H1 (cell line): ENCODE measurements at regions not wholly inside any gene's neighbourhood (a gene's known extent, or its start where the extent isn't known, plus 50 kb on each side); places are given as distances from the start of the nearest gene placed in this dataset.

ENCODE experiments used
- CTCF ChIA-PET: fragments of 300-600 bp; sonication (Branson Sonifier 250); formaldehyde crosslinking; loops from one replicate; lab custom pipeline; 2021; ENCODE audit not compliant: partially characterized antibody; lab: Charles Lee
- POLR2A ChIA-PET: fragments of 300-600 bp; sonication (Branson Sonifier 250); formaldehyde crosslinking; loops from one replicate; lab custom pipeline; 2021; ENCODE audit warnings: inconsistent platforms; ENCODE audit not compliant: partially characterized antibody; lab: Charles Lee
- DNase-seq, 2 experiments: peaks; one replicate each; pipeline versions ENCODE4 v3.0.0 to v3.0.0-alpha.2; 2010 to 2022; ENCODE audit warnings: low spot score in 2 of 2, low read depth in 1 of 2, mixed read lengths in 1 of 2
- FAIRE-seq: peaks from 2 replicates; lab custom pipeline; 2011; peaks lifted over from hg19 to GRCh38; lab: Jason Lieb, UNC
- H2AFZ ChIP-seq: 2 replicates; pipeline ENCODE4 v1.8.1; 2012; ENCODE audit warnings: low read length, inconsistent platforms
- H2AK5ac ChIP-seq: 2 replicates; pipeline ENCODE4 v1.6.1; 2013; ENCODE audit warnings: low read depth, low read length
- H2BK120ac ChIP-seq: replicated peaks from 2 replicates; pipeline ENCODE3; 2013; ENCODE audit warnings: low read depth, low read length, inconsistent platforms
- H2BK12ac ChIP-seq: 2 replicates; pipeline ENCODE4 v1.6.1; 2013; ENCODE audit warnings: low read depth, low read length
- H2BK15ac ChIP-seq: 2 replicates; pipeline ENCODE4 v1.6.1; 2013; ENCODE audit warnings: low read length
- H2BK20ac ChIP-seq: 2 replicates; pipeline ENCODE4 v1.6.1; 2013; ENCODE audit warnings: low read length
- H2BK5ac ChIP-seq: 2 replicates; pipeline ENCODE4 v1.6.1; 2013; ENCODE audit warnings: low read depth, low read length
- H3K14ac ChIP-seq: 2 replicates; pipeline ENCODE4 v1.6.1; 2013; ENCODE audit warnings: inconsistent platforms; ENCODE audit not compliant: insufficient read length
- H3K18ac ChIP-seq: 2 replicates; pipeline ENCODE4 v1.6.1; 2013; ENCODE audit warnings: low read length; ENCODE audit errors: extremely low read depth
- H3K23ac ChIP-seq: 2 replicates; pipeline ENCODE4 v1.6.1; 2013; ENCODE audit warnings: inconsistent platforms; ENCODE audit not compliant: insufficient read length
- H3K23me2 ChIP-seq: 2 replicates; pipeline ENCODE4 v1.6.1; 2013; ENCODE audit warnings: low read depth, low read length
- H3K27ac ChIP-seq: 2 replicates; pipeline ENCODE4 v1.6.1; 2011; ENCODE audit warnings: low read depth, low read length, inconsistent platforms
- H3K27me3 ChIP-seq, 4 experiments: replicated peaks in 1 of 4; 1 replicate in 1 of 4; 2 replicates in 3 of 4; pipeline versions ENCODE4 v1.6.1 to v1.8.1; 2011 to 2013; ENCODE audit warnings: low read length in 3 of 4, mild to moderate bottlenecking in 3 of 4, inconsistent platforms in 2 of 4, mixed read lengths in 2 of 4, moderate library complexity in 1 of 4; ENCODE audit not compliant: control insufficient read depth in 3 of 4, insufficient read depth in 3 of 4; ENCODE audit errors: extremely low read depth in 1 of 4
- H3K36me3 ChIP-seq, 4 experiments: 2 replicates each; pipeline versions ENCODE4 v1.6.1 to v1.8.1; 2011 to 2013; ENCODE audit warnings: mild to moderate bottlenecking in 4 of 4, low read length in 3 of 4, moderate library complexity in 2 of 4, control low read depth in 1 of 4, inconsistent platforms in 1 of 4; ENCODE audit not compliant: insufficient read depth in 4 of 4, control insufficient read depth in 2 of 4
- H3K4ac ChIP-seq: replicated peaks from 2 replicates; pipeline ENCODE3; 2013; ENCODE audit warnings: low read length, low read depth, mixed read lengths, inconsistent platforms; ENCODE audit not compliant: insufficient read length
- H3K4me1 ChIP-seq, 4 experiments: replicated peaks in 1 of 4; 1 replicate in 1 of 4; 2 replicates in 3 of 4; pipeline versions ENCODE4 v1.6.1 to v1.8.1; 2011 to 2013; ENCODE audit warnings: low read length in 3 of 4, inconsistent platforms in 2 of 4, mixed read lengths in 1 of 4; ENCODE audit not compliant: insufficient read depth in 4 of 4, control insufficient read depth in 3 of 4
- H3K4me2 ChIP-seq, 2 experiments: 2 replicates each; pipeline versions ENCODE4 v1.6.1 to v1.8.1; 2011 to 2013; ENCODE audit warnings: low read depth in 2 of 2, low read length in 2 of 2, control low read depth in 1 of 2, inconsistent platforms in 1 of 2, mild to moderate bottlenecking in 1 of 2; ENCODE audit not compliant: insufficient read depth in 1 of 2
- H3K4me3 ChIP-seq, 4 experiments: fragments of 200-600, 300-600 bp in 1 of 4; sonication (generic), shearing (Covaris generic), sonication (Bioruptor Twin) in 1 of 4; 2 replicates each; pipeline versions ENCODE4 v1.5.1 to v1.8.1; 2011 to 2016; ENCODE audit warnings: low read length in 4 of 4, low read depth in 3 of 4, control low read depth in 2 of 4, inconsistent platforms in 2 of 4, mild to moderate bottlenecking in 2 of 4, mixed read lengths in 1 of 4, moderate library complexity in 1 of 4; ENCODE audit not compliant: insufficient read depth in 2 of 4; ENCODE audit errors: extremely low read depth in 1 of 4
- H3K56ac ChIP-seq: replicated peaks from 2 replicates; pipeline ENCODE3; 2013; ENCODE audit warnings: low read depth, mild to moderate bottlenecking, mixed read lengths, low read length, inconsistent platforms; ENCODE audit not compliant: insufficient read length
- H3K79me1 ChIP-seq: 2 replicates; pipeline ENCODE4 v1.6.1; 2013; ENCODE audit warnings: low read depth, low read length, control low read depth
- H3K79me2 ChIP-seq, 2 experiments: 2 replicates each; pipeline versions ENCODE4 v1.6.1 to v1.8.1; 2012 to 2013; ENCODE audit warnings: low read length in 2 of 2, mild to moderate bottlenecking in 2 of 2, inconsistent platforms in 1 of 2; ENCODE audit not compliant: insufficient read depth in 2 of 2, control insufficient read depth in 1 of 2
- H3K9ac ChIP-seq, 4 experiments: replicated peaks in 1 of 4; 1 replicate in 1 of 4; 2 replicates in 3 of 4; pipeline versions ENCODE4 v1.6.1 to v1.8.1; 2011 to 2013; ENCODE audit warnings: low read depth in 3 of 4, low read length in 3 of 4, control low read depth in 2 of 4, mild to moderate bottlenecking in 2 of 4, moderate library complexity in 2 of 4, inconsistent platforms in 1 of 4; ENCODE audit errors: extremely low read depth in 1 of 4
- H3K9me3 ChIP-seq, 2 experiments: 2 replicates each; pipeline versions ENCODE4 v1.6.1 to v1.8.1; 2012 to 2013; ENCODE audit warnings: mild to moderate bottlenecking in 2 of 2, moderate library complexity in 2 of 2, control low read depth in 1 of 2, inconsistent platforms in 1 of 2, low read depth in 1 of 2, low read length in 1 of 2, mixed read lengths in 1 of 2; ENCODE audit not compliant: insufficient read depth in 2 of 2
- H4K20me1 ChIP-seq, 2 experiments: replicated peaks in 1 of 2; 2 replicates each; pipeline versions ENCODE3 to v1.8.1; 2011 to 2013; ENCODE audit warnings: inconsistent platforms in 2 of 2, low read length in 2 of 2, mild to moderate bottlenecking in 1 of 2; ENCODE audit not compliant: insufficient read depth in 2 of 2, control insufficient read depth in 1 of 2
- H4K5ac ChIP-seq: 2 replicates; pipeline ENCODE4 v1.6.1; 2013; ENCODE audit warnings: low read length, low read depth, mixed read lengths, inconsistent platforms; ENCODE audit not compliant: insufficient read length
- H4K8ac ChIP-seq: 2 replicates; pipeline ENCODE4 v1.8.0; 2013; ENCODE audit warnings: mild to moderate bottlenecking, moderate library complexity, low read length, inconsistent platforms; ENCODE audit not compliant: insufficient read depth; ENCODE audit errors: extremely low read depth
- H4K91ac ChIP-seq: replicated peaks from 2 replicates; pipeline ENCODE3; 2013; ENCODE audit warnings: low read length, mixed read lengths, inconsistent platforms; ENCODE audit not compliant: insufficient read length
- EGR1 ChIP-seq: IDR thresholded peaks from 2 replicates; pipeline ENCODE4 v1.6.1; 2011; ENCODE audit warnings: low read depth, low read length, borderline replicate concordance
- POU5F1 ChIP-seq: IDR thresholded peaks from 2 replicates; pipeline ENCODE4 v1.6.1; 2011; ENCODE audit warnings: low read depth, mild to moderate bottlenecking, low read length, moderate library complexity
- TAF1 ChIP-seq: IDR thresholded peaks from 2 replicates; pipeline ENCODE4 v1.6.1; 2011; ENCODE audit warnings: mild to moderate bottlenecking, low read depth, low read length
- WGBS, 2 experiments: shearing (Covaris generic) in 1 of 2; methylation state at CpG; one replicate each; pipeline versions ENCODE4 v1.1.6 to v1.1.7; 2013 to 2015; ENCODE audit warnings: low lambda C conversion rate in 2 of 2, mixed read lengths in 2 of 2, inconsistent platforms in 1 of 2, low coverage in 1 of 2, missing lambda C conversion rate in 1 of 2; ENCODE audit not compliant: insufficient replicate concordance in 2 of 2, insufficient coverage in 1 of 2, insufficient read length in 1 of 2; ENCODE audit errors: extremely low coverage in 1 of 2, missing lambda C conversion rate in 1 of 2; 5-methylcytosine and 5-hydroxymethylcytosine counted together

DNA sequence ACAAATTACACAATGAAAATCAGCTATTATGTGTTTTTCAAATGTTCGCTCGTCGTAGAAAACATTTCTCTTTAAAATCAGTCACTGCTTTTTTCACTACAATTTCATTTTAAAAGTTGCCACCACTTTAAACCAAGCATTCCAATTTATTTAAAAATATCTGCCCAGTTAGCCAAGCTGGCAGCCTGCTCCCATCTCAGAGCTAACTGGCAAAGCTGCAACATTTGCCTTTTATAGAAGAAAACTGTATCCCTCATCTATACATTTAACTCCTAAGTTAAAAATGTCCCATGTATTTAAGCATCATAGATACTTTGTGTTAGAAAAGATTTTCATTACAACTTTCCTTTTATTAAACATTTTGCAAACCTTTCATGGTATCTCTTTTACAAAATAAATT, 294.9 kb upstream of the ADAMTS16 start:
- no peak overlapping the region for H3K9ac ChIP-seq
- ChIA-PET CTCF (interaction anchor here (0.6 kb wide), 1 partner anchor 598 kb away, joined by 4 read pairs; no protein-coding TSS in a partner anchor), POLR2A (no interaction called here)
- H4K8ac ChIP-seq = no peak overlapping the region
- H3K79me2 ChIP-seq = no peaks in the 10 kb centered on the region
- H3K36me3 ChIP-seq = no peaks in the 10 kb centered on the region
- H4K5ac ChIP-seq = no peak overlapping the region
- H2AK5ac ChIP-seq = no peak overlapping the region
- no peak overlapping the region for H2BK20ac ChIP-seq
- H2BK120ac ChIP-seq = no peak overlapping the region
- H3K4ac ChIP-seq = no peak overlapping the region
- H4K91ac ChIP-seq = no peak overlapping the region
- H3K18ac ChIP-seq = no peak overlapping the region
- no peak overlapping the region for H3K4me2 ChIP-seq
- H4K20me1 ChIP-seq = no peaks in the 10 kb centered on the region
- no peaks in the 10 kb centered on the region for H3K27me3 ChIP-seq
- no peak overlapping the region for H3K14ac ChIP-seq
- FAIRE-seq (no peak), DNase-seq (no peak)
- no peak overlapping the region for H3K4me3 ChIP-seq
- H3K79me1 ChIP-seq = no peaks in the 10 kb centered on the region
- H3K23me2 ChIP-seq = no peaks in the 10 kb centered on the region
- peaks cover 0 to 2% (median 0%) of the 10 kb centered on the region in 4 experiments; a peak in 2 of 7 replicates for H3K4me1 ChIP-seq
- no peak overlapping the region for H2AFZ ChIP-seq
- 0 out of 4 replicates have a peak, but pooled peaks cover 0 to 2% of the 10 kb centered on the region in 2 experiments for H3K9me3 ChIP-seq
- H2BK5ac ChIP-seq = no peak overlapping the region
- no peak overlapping the region for H3K56ac ChIP-seq
- H2BK12ac ChIP-seq = no peak overlapping the region
- no peak overlapping the region for H3K27ac ChIP-seq
- no peak overlapping the region for H2BK15ac ChIP-seq
- 98% methylated on average over 3 of the region's 3 CpGs; no CpG with 5 or more reads in 1 of the 2 experiments for WGBS, 2 experiments
- H3K23ac ChIP-seq = no peak overlapping the region
- no peak for TF ChIP-seq EGR1
- TF ChIP-seq TAF1 = no peak
- TF ChIP-seq POU5F1 = no peak
